ENCODE measurements at regions not wholly inside any gene's neighbourhood (a gene's known extent, or its start where the extent isn't known, plus 50 kb on each side); places are given as distances from the start of the nearest gene placed in this dataset.
"Not testable (repeated sequence)": the region's sequence is repeated elsewhere in the genome, so short reads cannot be mapped to it uniquely, and the experiment has no call there.

- peak; percentile 63 for DNase-seq (ENCODE audit: low spot score)
These were observed 228.1 kb upstream of the AMIGO2 start for GRCh38 chr12:47307680-47308399.

GRCh38 chr12:47306773-47307679, 227.3 kb upstream of the AMIGO2 start:
- DNase-seq (ENCODE audit: low spot score), result not testable (repeated sequence)

DNA sequence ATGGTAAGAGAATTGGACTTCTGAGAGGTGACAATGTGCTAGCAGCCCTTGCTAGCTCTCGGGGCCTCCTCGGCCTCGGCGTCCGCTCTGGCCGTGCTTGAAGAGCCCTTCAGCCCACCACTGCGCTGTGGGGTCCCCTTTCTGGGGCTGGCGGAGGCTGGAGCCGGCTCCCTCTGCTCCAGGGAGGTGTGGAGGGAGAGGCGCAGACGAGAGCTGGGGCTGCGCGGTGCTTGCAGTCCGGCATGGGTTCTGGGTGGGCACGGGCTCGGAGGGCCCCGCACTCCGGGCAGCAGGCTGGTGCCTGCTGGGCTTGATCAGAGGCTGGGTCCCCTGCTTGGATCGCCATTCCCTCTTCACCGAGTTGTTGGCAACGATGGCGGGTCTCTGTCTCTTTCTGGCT, 226.4 kb upstream of the AMIGO2 start:
- no peak for DNase-seq (ENCODE audit: low spot score)

- no peak for DNase-seq (ENCODE audit: low spot score)
These were observed 225.7 kb upstream of the AMIGO2 start for GRCh38 chr12:47305464-47305863.

- no peak for DNase-seq (ENCODE audit: low spot score)
These were observed 224.3 kb upstream of the AMIGO2 start for GRCh38 chr12:47303995-47304560.

GRCh38 chr12:47303207-47303606, 223.4 kb upstream of the AMIGO2 start:
- DNase-seq (ENCODE audit: low spot score), result no peak

DNA sequence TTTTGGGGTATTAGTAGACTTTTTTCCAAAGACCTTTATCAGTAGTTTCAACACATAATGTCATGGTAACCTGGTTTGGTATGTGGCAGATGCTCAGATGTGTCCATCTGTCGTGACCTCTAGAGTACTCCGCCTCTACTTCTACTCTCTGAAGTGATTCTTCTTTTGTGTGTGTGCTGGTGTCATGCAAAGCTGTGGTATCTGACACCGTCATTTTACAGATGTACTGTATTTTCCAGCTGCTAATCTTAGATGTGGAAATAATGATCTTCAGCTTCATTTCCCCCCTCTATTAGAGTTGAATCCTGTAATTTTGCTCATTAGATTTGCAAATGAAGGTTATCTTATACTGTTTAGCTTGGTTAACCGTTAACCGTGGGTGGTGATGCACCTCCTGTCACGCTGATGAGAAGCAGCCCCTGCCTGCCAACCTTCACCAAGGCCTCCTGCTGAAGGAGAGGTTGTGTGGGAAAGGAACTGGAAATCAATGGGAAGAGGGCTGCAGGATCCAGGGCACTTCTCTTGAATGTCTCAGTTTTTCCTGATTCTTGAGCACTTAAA, 222.4 kb upstream of the AMIGO2 start:
- DNase-seq (ENCODE audit: low spot score), result no peak

DNA sequence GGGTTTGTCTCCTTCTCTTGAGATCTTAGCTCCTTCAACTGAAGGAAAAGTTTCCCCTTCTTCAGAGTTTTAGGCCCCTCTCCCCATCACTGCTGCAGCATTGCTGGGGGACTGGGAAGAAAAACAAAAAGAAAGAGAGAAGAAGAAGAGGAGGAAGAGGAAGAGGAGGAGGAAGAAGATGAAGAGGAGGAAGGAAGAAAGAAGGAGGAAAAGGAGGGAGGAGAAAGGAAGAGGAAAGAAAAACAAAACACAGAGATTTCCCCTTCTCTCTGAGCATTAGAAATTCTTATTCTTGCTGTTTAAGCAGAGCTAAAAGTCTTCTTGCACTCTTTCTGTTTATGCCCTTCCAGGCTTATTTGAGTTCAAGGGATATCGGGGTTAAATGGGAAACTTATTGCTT, 219.8 kb upstream of the AMIGO2 start:
- DNase-seq (ENCODE audit: low spot score), result no peak

DNA sequence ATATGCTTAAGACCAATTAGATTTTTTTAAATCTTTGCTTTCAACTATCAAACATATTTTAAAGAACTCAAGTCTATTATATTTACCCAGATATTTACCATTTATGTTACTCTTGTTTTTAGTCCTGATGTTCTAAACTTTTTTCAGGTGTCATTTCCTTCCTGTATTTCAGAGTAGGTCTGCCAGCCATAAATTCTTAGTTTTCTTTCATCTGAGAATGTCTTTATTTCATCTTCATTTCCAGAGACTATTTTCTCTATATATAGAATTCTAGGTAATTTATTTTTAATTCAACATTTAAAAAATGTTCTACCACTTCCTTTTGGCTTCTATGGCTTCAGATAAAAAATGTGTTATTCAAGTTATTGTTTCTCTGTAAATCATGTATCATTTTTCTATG, 218.2 kb upstream of the AMIGO2 start:
- DNase-seq (ENCODE audit: low spot score), result no peak

- no peak for DNase-seq (ENCODE audit: low spot score)
These were observed 217.1 kb upstream of the AMIGO2 start for GRCh38 chr12:47296828-47297227.

DNA sequence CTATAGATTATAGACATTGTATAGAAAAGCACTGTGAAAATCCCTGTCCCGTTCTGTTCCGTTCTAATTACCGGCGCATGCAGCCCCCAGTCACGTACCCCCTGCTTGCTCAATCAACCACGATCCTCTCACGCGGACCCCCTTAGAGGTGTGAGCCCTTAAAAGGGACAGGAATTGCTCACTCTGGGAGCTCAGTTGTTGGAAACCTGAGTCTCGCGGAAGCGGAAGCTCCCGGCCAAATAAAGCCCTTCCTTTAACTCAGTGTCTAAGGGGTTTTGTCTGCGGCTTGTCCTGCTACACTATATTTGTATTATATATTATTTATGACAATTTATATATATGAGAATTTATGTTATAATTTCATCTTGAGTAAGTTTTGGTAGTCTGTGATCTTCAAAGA, 213.6 kb upstream of the AMIGO2 start:
- no peak for DNase-seq (ENCODE audit: low spot score)

DNA sequence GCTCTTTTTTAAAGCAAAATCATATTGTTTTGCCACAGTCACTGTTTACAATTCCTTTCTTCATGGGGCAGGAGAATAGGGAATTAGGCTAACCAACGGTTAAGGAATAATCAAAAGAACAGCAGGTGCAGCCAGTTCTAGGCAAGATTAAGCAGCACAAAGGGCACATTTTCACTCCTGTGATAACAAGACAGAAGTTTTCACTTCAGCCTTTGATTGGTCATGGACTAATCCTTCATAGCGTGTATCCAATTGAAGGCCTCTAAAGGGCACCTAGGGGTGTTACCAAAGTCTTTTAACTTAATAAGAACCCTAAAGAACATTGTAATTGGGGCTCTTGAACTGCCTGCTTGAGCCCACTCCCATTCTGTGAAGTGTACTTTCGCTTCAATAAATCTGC, 206.9 kb upstream of the AMIGO2 start:
- no peak for DNase-seq (ENCODE audit: low spot score)
